MCF 10A (cell line): ENCODE measurements at regions not wholly inside any gene's neighbourhood (a gene's known extent, or its start where the extent isn't known, plus 50 kb on each side); places are given as distances from the start of the nearest gene placed in this dataset.

ENCODE experiments used
- BruUV-seq: library from RNA; stranded (reverse); fragments of 400-500 nt; replicated peaks from 2 replicates; lab custom pipeline; 2021; lab: Mats Ljungman, UMichigan
- CTCF ChIA-PET: fragments of 300-600 bp; sonication (Branson Sonifier 250); formaldehyde crosslinking; extraction: SDS; loops from one replicate; lab custom pipeline; 2021; ENCODE audit warnings: antibody characterized with exemption, inconsistent platforms; lab: Yijun Ruan, JAX
- POLR2A ChIA-PET: fragments of 300-600, 350-650 bp; sonication (Branson Sonifier 250); formaldehyde crosslinking; extraction: SDS; loops from one replicate; lab custom pipeline; 2020; ENCODE audit warnings: antibody characterized with exemption, inconsistent platforms; lab: Yijun Ruan, JAX
- DNase-seq: peaks from one replicate; pipeline ENCODE4 v3.0.0-alpha.2; 2018; ENCODE audit not compliant: unreplicated experiment
- H3K27ac Mint-ChIP-seq: one replicate; pipeline ENCODE4 v1.8.0; 2022; ENCODE audit warnings: mild to moderate bottlenecking, low read depth, mixed read lengths; ENCODE audit not compliant: unreplicated experiment
- H3K27me3 Mint-ChIP-seq: one replicate; pipeline ENCODE4 v1.8.0; 2022; ENCODE audit warnings: mixed read lengths; ENCODE audit not compliant: insufficient read depth, unreplicated experiment
- H3K36me3 Mint-ChIP-seq: one replicate; pipeline ENCODE4 v1.8.0; 2022; ENCODE audit warnings: mild to moderate bottlenecking, moderate library complexity, mixed read lengths; ENCODE audit not compliant: insufficient read depth, unreplicated experiment
- H3K4me1 Mint-ChIP-seq: one replicate; pipeline ENCODE4 v1.8.0; 2022; ENCODE audit warnings: mixed read lengths; ENCODE audit not compliant: insufficient read depth, unreplicated experiment
- H3K4me3 Mint-ChIP-seq: one replicate; pipeline ENCODE4 v1.8.0; 2022; ENCODE audit warnings: mild to moderate bottlenecking, moderate library complexity, mixed read lengths; ENCODE audit not compliant: unreplicated experiment
- H3K9me3 Mint-ChIP-seq: one replicate; pipeline ENCODE4 v1.8.0; 2022; ENCODE audit warnings: mixed read lengths; ENCODE audit not compliant: unreplicated experiment
- intact Hi-C: fragments of 100-400 bp; cut with micrococcal nuclease; formaldehyde crosslinking; loops from 2 replicates; pipeline ENCODE4 v1.14.1; 2022
- TF ChIP-seq, protein P1 (sequence below): fragments of 200-600 bp; IDR thresholded peaks from one replicate; pipeline ENCODE4 v1.8.0; 2022; ENCODE audit warnings: antibody characterized with exemption, mild to moderate bottlenecking; ENCODE audit not compliant: unreplicated experiment

DNA sequence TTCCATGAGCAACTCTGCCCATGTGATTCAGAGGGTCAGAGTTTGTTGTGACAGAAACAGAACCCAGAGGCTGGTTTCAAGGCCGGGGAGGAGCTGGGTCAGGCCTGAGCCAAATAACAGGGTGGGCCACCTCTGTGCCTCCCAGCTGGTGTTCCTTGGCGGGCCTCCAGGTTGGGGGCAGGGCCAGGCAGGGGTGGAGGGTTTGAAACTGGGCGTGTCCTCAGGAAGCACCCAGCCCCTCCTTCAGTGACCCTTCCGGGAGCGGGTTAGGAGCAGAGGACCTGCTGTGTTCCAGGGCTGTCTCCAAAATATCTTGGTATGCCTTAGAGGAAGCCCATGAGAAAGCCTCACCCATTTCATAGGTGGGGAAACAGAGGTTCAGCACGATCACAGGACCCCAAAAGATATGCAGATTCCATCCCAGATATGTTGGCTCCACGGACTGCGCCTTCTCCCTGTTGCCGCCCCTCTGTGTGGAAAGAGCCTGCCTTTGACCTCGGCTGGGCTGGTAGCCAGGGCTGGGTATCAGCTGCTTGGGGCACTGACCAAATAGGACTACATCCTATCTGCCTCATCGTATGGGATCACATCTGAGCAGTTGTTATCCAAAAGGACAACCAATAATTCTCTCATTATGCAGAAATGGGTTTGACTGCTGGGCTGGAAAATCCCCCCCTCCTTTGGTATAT lies 74.8 kb upstream of the GLI2 start:
- no peak for DNase-seq
- peaks cover 24% of the 10 kb centered on the region for H3K9me3 Mint-ChIP-seq
- CTCF ChIA-PET: interaction anchor here (0.7 kb wide), 1 partner anchor 715 kb away, joined by 3 read pairs; no protein-coding TSS in a partner anchor

DNA sequence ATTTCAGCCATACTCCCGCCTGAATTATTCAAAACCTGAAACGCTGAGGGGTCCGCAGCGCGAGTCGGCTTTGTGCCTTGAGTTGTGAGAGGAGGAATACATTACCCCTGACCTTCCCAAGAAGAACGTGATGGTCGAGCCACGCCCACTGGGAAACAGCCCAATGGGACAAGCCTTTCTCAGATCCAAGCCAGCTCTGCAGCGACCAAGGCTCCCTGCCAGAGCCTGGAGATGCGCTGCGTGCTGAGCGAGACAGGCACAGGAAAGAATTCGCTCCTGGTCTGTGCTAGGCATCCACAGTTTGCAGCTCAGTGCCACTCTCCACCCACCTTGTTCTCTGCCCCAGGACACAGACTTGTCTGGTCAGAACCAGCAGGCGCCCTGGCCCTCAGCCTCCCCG lies 74.1 kb upstream of the GLI2 start:
- no peak for DNase-seq
- no peaks in the 10 kb centered on the region for H3K36me3 Mint-ChIP-seq
- intact Hi-C loops: no loop called here
- peaks cover 30% of the 10 kb centered on the region for H3K9me3 Mint-ChIP-seq
- POLR2A ChIA-PET: no interaction called here
- CTCF ChIA-PET: no interaction called here
- no peaks in the 10 kb centered on the region for H3K27me3 Mint-ChIP-seq
- no TSS peak for BruUV-seq
- no peak overlapping the region for H3K27ac Mint-ChIP-seq
- TF ChIP-seq, protein P1, sequence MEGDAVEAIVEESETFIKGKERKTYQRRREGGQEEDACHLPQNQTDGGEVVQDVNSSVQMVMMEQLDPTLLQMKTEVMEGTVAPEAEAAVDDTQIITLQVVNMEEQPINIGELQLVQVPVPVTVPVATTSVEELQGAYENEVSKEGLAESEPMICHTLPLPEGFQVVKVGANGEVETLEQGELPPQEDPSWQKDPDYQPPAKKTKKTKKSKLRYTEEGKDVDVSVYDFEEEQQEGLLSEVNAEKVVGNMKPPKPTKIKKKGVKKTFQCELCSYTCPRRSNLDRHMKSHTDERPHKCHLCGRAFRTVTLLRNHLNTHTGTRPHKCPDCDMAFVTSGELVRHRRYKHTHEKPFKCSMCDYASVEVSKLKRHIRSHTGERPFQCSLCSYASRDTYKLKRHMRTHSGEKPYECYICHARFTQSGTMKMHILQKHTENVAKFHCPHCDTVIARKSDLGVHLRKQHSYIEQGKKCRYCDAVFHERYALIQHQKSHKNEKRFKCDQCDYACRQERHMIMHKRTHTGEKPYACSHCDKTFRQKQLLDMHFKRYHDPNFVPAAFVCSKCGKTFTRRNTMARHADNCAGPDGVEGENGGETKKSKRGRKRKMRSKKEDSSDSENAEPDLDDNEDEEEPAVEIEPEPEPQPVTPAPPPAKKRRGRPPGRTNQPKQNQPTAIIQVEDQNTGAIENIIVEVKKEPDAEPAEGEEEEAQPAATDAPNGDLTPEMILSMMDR: no peak
- H3K4me1 Mint-ChIP-seq: no peaks in the 10 kb centered on the region
- no peak overlapping the region for H3K4me3 Mint-ChIP-seq

More for the DNA sequence above, 74.8 kb upstream of the GLI2 start:
- POLR2A ChIA-PET: no interaction called here
- intact Hi-C loops: no loop called here
- no peak overlapping the region for H3K4me3 Mint-ChIP-seq
- TF ChIP-seq, protein P1: no peak
- no TSS peak for BruUV-seq
- no peaks in the 10 kb centered on the region for H3K27me3 Mint-ChIP-seq
- H3K36me3 Mint-ChIP-seq: no peaks in the 10 kb centered on the region
- H3K4me1 Mint-ChIP-seq: no peaks in the 10 kb centered on the region
- no peak overlapping the region for H3K27ac Mint-ChIP-seq

DNA sequence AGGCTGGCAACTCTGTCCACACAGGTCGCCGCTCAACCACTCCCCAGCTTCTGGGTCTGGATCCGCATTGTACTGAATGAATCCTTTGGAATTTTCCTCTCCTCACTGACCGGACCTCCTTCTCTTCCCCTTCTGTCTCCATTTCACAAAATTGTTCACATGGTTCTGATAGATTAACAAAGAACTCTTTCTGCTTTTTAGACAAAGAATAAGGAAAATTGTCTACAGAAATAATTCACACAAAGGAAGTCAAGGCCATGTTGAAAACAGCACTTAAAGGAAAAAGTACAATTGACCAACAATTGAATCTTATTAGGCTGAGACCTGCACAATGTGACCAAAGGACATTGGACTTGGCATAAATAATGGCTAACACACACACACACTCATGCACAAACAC lies 73.6 kb upstream of the GLI2 start:
- CTCF ChIA-PET: interaction anchor here (0.6 kb wide), 1 partner anchor 404 kb away, joined by 3 read pairs; no protein-coding TSS in a partner anchor
- Mint-ChIP-seq H3K4me1 (no peaks in the 10 kb centered on the region), H3K27me3 (no peaks in the 10 kb centered on the region), H3K27ac (no peak overlapping the region), H3K4me3 (no peak overlapping the region), H3K9me3 (peaks cover 34% of the 10 kb centered on the region), H3K36me3 (no peaks in the 10 kb centered on the region)
- DNase-seq: no peak
- TF ChIP-seq, protein P1: no peak
- BruUV-seq: no TSS peak
- POLR2A ChIA-PET: no interaction called here
- intact Hi-C loops: no loop called here

DNA sequence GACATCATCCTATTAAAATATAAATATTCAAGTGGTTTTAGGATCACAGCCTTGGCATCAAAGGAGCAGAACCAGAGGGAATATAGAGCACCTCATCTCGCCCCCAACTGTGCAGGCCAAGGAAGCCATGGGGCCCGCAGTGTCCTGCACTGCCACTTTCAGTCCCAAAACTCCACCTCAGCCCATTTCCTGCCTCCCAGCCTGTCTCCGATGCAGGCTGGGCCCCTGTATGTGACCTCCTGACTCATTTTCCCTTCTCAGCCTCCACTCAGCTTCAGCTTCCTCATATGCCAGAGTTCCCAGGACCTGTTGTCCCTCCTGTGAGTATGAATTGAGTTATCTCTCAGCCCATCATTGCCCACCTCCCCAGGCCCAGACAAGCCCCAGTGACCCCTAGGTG lies 72.9 kb upstream of the GLI2 start:
- no peaks in the 10 kb centered on the region for H3K27me3 Mint-ChIP-seq
- ChIA-PET CTCF (no interaction called here), POLR2A (no interaction called here)
- DNase-seq: no peak
- intact Hi-C loops: no loop called here
- H3K4me3 Mint-ChIP-seq: no peak overlapping the region
- peaks cover 34% of the 10 kb centered on the region for H3K9me3 Mint-ChIP-seq
- no peaks in the 10 kb centered on the region for H3K4me1 Mint-ChIP-seq
- no peaks in the 10 kb centered on the region for H3K36me3 Mint-ChIP-seq
- no peak overlapping the region for H3K27ac Mint-ChIP-seq
- TF ChIP-seq, protein P1: no peak
- BruUV-seq: no TSS peak
